Tibial nerve (tissue), 4 donors: ENCODE measurements at regions not wholly inside any gene's neighbourhood (a gene's known extent, or its start where the extent isn't known, plus 50 kb on each side); places are given as distances from the start of the nearest gene placed in this dataset.

ENCODE experiments used
- DNase-seq, 2 donors: peaks; one replicate each; pipeline ENCODE4 v3.0.0-alpha.2; 2019; ENCODE audit warnings: low spot score in 2 of 2
- H3K27ac ChIP-seq, 4 donors: fragments of 200-600 bp; sonication (generic) in 3 of 4; one replicate each; pipeline ENCODE4 v1.5.1; 2017 to 2019; ENCODE audit warnings: mild to moderate bottlenecking in 1 of 4
- H3K27me3 ChIP-seq, 2 donors: fragments of 200-600 bp; sonication (generic) in 1 of 2; one replicate each; pipeline versions ENCODE4 v1.5.1 to v1.6.0; 2017 to 2019
- H3K36me3 ChIP-seq, 3 donors: fragments of 200-600 bp; sonication (generic); one replicate each; pipeline ENCODE4 v1.5.1; 2018 to 2019
- H3K4me1 ChIP-seq, 4 donors: fragments of 200-600 bp; sonication (generic) in 3 of 4; one replicate each; pipeline ENCODE4 v1.5.1; 2017 to 2019
- H3K4me3 ChIP-seq, 4 donors: fragments of 200-600 bp; sonication (generic) in 3 of 4; one replicate each; pipeline ENCODE4 v1.5.1; 2017 to 2019; ENCODE audit warnings: mild to moderate bottlenecking in 1 of 4, moderate library complexity in 1 of 4
- H3K9me3 ChIP-seq, 4 donors: fragments of 200-600 bp; sonication (generic) in 3 of 4; one replicate each; pipeline ENCODE4 v1.5.1; 2017 to 2019
- EP300 ChIP-seq, 2 donors: sonication (generic); formaldehyde crosslinking; IDR thresholded peaks; one replicate each; pipeline ENCODE4 v1.6.1; 2017; ENCODE audit warnings: antibody characterized with exemption in 2 of 2, mild to moderate bottlenecking in 1 of 2
- POLR2A ChIP-seq, 2 donors: fragments of 450-650 bp; IDR thresholded peaks; one replicate each; pipeline ENCODE4 v1.6.1; 2017; ENCODE audit warnings: antibody characterized with exemption in 2 of 2, mild to moderate bottlenecking in 2 of 2, moderate library complexity in 2 of 2
- WGBS, 2 donors: methylation state at CpG; one replicate each; pipeline ENCODE4 v1.1.5; 2018; 5-methylcytosine and 5-hydroxymethylcytosine counted together
- TF ChIP-seq, protein P1 (sequence below), 5 experiments: fragments of 200-600 bp in 3 of 5; fragments of 450-650 bp in 2 of 5; sonication (generic) in 3 of 5; IDR thresholded peaks; one replicate each; pipeline ENCODE4 v1.5.1; 2016 to 2019; ENCODE audit warnings: antibody characterized with exemption in 5 of 5, mild to moderate bottlenecking in 3 of 5, moderate library complexity in 2 of 5

DNA sequence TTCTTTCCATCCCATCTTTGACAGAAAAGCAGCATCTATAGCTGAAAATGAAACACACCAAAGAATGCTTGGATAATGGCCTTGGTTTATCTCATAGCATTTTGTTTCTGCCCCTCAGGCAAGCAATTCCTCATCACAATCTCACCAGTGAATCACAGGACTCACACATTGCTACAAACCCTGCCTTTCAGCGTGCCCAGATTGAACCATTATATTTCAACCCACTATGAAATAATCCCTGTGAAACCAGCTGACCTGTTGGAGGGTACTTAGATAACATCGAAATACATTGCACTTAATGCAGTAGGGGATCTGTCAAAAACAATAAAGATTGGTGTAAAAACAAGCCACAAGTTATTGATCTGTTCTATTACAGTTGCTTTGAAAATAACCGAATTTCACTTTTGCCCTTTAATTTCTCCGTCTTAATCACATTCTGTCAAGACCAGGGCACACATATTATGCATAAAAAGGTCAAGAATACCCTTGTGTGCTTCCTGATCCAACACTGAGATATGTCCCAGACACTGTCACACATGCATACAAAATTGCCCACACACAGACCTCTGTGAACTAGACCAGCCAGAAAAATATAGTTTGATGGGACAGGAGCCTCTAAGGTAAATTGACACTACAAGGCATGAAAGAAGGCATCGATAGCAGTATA lies 839.8 kb downstream of the NTRK3 start:
- no peaks in the 10 kb centered on the region for H3K36me3 ChIP-seq
- H3K4me3 ChIP-seq = no peak overlapping the region
- no peaks in the 10 kb centered on the region for H3K9me3 ChIP-seq
- no peaks in the 10 kb centered on the region for H3K4me1 ChIP-seq
- 61 to 82% methylated on average over 5 of the region's 5 CpGs for WGBS, 2 donors
- no peak overlapping the region for H3K27ac ChIP-seq
- TF ChIP-seq EP300 (IDR thresholded peaks at IDR 0.05) (no peak), POLR2A (IDR thresholded peaks at IDR 0.05) (no peak)
- TF ChIP-seq, protein P1, sequence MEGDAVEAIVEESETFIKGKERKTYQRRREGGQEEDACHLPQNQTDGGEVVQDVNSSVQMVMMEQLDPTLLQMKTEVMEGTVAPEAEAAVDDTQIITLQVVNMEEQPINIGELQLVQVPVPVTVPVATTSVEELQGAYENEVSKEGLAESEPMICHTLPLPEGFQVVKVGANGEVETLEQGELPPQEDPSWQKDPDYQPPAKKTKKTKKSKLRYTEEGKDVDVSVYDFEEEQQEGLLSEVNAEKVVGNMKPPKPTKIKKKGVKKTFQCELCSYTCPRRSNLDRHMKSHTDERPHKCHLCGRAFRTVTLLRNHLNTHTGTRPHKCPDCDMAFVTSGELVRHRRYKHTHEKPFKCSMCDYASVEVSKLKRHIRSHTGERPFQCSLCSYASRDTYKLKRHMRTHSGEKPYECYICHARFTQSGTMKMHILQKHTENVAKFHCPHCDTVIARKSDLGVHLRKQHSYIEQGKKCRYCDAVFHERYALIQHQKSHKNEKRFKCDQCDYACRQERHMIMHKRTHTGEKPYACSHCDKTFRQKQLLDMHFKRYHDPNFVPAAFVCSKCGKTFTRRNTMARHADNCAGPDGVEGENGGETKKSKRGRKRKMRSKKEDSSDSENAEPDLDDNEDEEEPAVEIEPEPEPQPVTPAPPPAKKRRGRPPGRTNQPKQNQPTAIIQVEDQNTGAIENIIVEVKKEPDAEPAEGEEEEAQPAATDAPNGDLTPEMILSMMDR (IDR thresholded peaks at IDR 0.05) = no peak
- H3K27me3 ChIP-seq = no peaks in the 10 kb centered on the region
- DNase-seq = no peak

DNA sequence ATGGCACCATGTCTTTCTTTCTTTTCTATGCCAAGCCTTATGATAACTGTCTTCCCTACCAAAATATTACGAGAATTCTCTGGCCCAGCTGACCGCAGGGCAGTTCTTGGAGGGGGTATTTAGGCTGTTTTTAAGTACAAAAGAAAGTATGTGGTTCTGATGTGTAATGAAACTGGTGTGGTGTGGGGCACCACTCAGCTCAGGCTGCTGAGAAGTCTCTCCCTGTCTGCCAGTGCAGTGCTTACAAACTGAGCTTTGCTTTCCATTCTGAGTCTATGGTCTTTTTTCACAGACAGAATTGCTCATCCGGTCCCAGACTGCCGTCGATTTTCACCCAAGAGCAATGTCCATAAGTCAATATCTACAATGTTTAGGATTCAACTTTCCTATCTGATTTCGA lies 847.6 kb downstream of the NTRK3 start:
- WGBS, 2 donors = 81 to 84% methylated on average over 6 of the region's 6 CpGs
- TF ChIP-seq, protein P1 (IDR thresholded peaks at IDR 0.05) = no peak
- TF ChIP-seq EP300 (IDR thresholded peaks at IDR 0.05) (no peak), POLR2A (IDR thresholded peaks at IDR 0.05) (no peak)
- no peaks in the 10 kb centered on the region for H3K36me3 ChIP-seq

DNA sequence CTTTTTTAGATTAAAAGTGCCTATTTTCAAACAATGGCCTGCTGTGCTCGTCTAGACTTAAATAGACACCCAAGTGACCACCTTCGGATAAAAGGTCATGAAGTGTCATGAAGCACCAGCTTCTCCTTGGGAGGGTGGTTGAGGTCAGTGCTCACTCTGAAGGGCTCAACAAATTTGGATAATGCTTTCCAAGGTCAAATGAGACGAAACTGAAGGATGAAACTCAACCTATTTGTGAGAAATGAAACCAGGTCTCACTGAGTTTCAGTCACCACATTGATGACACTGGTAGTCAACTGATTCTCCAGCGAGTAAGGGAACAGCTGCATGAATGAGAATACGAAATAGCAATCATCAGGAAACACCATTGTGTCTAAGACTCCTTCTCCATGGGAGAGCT lies 852.6 kb downstream of the NTRK3 start:
- H3K27me3 ChIP-seq = no peaks in the 10 kb centered on the region
- H3K4me1 ChIP-seq = no peaks in the 10 kb centered on the region
- H3K9me3 ChIP-seq = no peaks in the 10 kb centered on the region
- 75 to 76% methylated on average over 5 of the region's 5 CpGs for WGBS, 2 donors
- no peak overlapping the region for H3K4me3 ChIP-seq
- no peaks in the 10 kb centered on the region for H3K36me3 ChIP-seq
- no peak overlapping the region for H3K27ac ChIP-seq
- DNase-seq = no peak
- TF ChIP-seq EP300 (IDR thresholded peaks at IDR 0.05) (no peak), POLR2A (IDR thresholded peaks at IDR 0.05) (no peak)
- TF ChIP-seq, protein P1 (IDR thresholded peaks at IDR 0.05) = no peak

More for the DNA sequence above, 847.6 kb downstream of the NTRK3 start:
- no peak overlapping the region for H3K4me3 ChIP-seq
- no peaks in the 10 kb centered on the region for H3K27me3 ChIP-seq
- H3K27ac ChIP-seq = no peak overlapping the region
- H3K4me1 ChIP-seq = no peaks in the 10 kb centered on the region
- no peaks in the 10 kb centered on the region for H3K9me3 ChIP-seq
- no peak for DNase-seq

DNA sequence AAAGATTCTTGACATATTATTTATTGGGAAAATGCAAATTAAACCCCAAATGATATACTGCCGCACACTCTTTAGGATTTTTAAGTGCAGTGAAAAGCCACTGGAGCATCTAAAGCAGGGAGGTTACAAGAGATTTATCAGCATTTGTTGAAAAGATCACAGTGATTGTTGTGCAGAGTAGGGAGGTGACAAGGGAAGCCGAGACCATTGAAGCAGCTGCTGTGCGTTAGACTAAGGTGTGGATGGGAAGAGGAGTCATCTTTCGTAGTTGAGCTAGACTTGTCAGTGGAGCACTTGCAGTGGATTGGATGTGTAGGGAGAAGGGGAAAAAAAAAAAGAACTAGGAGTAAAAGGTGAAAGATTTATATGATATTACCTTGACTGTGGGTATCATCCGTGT lies 854.6 kb downstream of the NTRK3 start:
- no peaks in the 10 kb centered on the region for H3K27me3 ChIP-seq
- TF ChIP-seq EP300 (IDR thresholded peaks at IDR 0.05) (no peak), POLR2A (IDR thresholded peaks at IDR 0.05) (no peak)
- TF ChIP-seq, protein P1 (IDR thresholded peaks at IDR 0.05) = no peak
- H3K36me3 ChIP-seq = no peaks in the 10 kb centered on the region
- H3K4me1 ChIP-seq = no peaks in the 10 kb centered on the region
- no peak overlapping the region for H3K4me3 ChIP-seq
- no peak overlapping the region for H3K27ac ChIP-seq
- H3K9me3 ChIP-seq = no peaks in the 10 kb centered on the region
- 84 to 89% methylated on average over 5 of the region's 5 CpGs for WGBS, 2 donors
- no peak for DNase-seq

DNA sequence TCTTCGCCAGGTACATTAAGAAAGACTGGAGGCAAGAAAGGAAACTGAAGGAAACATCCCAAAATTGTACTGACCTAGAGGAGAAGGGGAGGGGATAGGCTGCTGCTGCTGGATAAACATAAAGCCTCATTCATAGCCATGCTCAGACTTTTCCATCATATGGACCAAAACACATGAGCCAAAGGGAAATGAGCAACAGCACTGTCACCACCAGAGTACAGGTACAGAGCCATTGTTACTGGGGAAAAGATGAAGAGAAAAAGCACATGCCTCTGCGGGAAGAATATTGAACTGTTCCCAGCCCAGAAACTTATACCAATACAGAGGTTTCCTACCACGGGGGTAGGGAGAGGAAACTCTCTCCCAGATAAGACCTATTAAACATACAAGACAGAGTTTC lies 861.9 kb downstream of the NTRK3 start:
- no peak for DNase-seq
- Histone ChIP-seq H3K9me3 (peaks cover 0 to 10% (median 0%) of the 10 kb centered on the region in 4 donors), H3K27me3 (no peaks in the 10 kb centered on the region), H3K36me3 (no peaks in the 10 kb centered on the region), H3K27ac (no peak overlapping the region), H3K4me1 (no peaks in the 10 kb centered on the region), H3K4me3 (no peak overlapping the region)
- WGBS, 2 donors = 71 to 87% methylated on average over 3 of the region's 3 CpGs
- no peak for TF ChIP-seq EP300 (IDR thresholded peaks at IDR 0.05)

DNA sequence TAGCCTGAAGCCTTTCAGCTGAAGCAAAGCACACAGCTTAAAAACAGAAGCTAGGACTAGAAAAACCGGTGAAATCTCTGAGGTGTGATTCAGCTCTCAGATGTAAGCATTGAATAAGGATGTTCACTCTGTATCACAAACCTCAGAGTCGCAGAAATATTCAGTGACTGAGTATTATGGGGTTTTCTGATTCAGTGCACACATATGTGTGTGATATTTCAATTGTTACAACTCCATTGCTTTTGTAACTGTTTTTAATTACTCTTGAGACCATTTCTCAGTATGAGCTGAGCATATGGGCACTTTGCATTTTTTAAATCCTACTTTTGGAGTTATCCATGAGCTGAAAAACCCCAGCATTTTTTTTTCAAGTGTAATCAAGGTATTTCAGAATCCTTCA lies 868.8 kb downstream of the NTRK3 start:
- TF ChIP-seq POLR2A (IDR thresholded peaks at IDR 0.05) (no peak), EP300 (IDR thresholded peaks at IDR 0.05) (no peak)
- TF ChIP-seq, protein P1 (IDR thresholded peaks at IDR 0.05) = no peak
- WGBS, 2 donors = 57 to 73% methylated on average over 2 of the region's 2 CpGs
- Histone ChIP-seq H3K4me1 (no peaks in the 10 kb centered on the region), H3K4me3 (no peak overlapping the region), H3K27me3 (no peaks in the 10 kb centered on the region), H3K36me3 (no peaks in the 10 kb centered on the region), H3K27ac (no peak overlapping the region), H3K9me3 (no peaks in the 10 kb centered on the region)
- DNase-seq = no peak
